GM11168 (cell line): ENCODE measurements at regions not wholly inside any gene's neighbourhood (a gene's known extent, or its start where the extent isn't known, plus 50 kb on each side); places are given as distances from the start of the nearest gene placed in this dataset.

Experiments used
- in situ Hi-C: fragments of 300-500 bp; cut with MboI; formaldehyde crosslinking; loops from one replicate; pipeline ENCODE4 v1.12.0; 2022; ENCODE audit warnings: low sequenced_read_pairs; ENCODE audit not compliant: unreplicated experiment

- in situ Hi-C loops: no loop called here
Observed at GRCh38 chr2:8569332-8569930, 112.4 kb upstream of the ID2 start.

GRCh38 chr2:8570637-8571036, 111.2 kb upstream of the ID2 start:
- in situ Hi-C loops: no loop called here

DNA sequence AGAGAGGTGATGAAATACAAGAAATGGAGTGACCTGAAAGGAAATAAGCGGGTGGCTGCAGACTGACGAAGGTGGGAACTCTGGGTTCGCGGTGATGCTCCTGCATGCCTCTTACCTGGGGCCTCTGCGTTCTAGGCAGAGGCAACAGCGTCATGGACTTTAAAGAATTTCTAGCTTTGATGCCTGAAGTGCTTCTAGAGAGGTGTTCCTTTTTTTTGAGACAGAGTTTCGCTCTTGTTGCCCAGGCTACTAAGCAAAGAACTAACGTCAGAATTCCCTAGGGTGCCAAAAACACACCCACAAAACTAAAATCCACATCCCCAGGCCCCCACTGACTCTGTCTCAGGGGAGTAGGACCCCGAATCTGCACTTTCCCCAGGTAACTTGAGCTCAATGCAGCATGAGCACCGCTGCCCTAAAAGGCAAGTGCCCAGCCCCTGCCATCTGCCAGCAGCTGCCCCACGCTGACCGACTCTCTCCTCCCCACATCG, 110.5 kb upstream of the ID2 start:
- in situ Hi-C loops: no loop called here

- in situ Hi-C loops: no loop called here
Observed at GRCh38 chr2:8571792-8572499, 109.9 kb upstream of the ID2 start.

GRCh38 chr2:8572712-8573233, 109.1 kb upstream of the ID2 start:
- in situ Hi-C loops: no loop called here

GRCh38 chr2:8573234-8573941, 108.5 kb upstream of the ID2 start:
- in situ Hi-C loops: no loop called here

DNA sequence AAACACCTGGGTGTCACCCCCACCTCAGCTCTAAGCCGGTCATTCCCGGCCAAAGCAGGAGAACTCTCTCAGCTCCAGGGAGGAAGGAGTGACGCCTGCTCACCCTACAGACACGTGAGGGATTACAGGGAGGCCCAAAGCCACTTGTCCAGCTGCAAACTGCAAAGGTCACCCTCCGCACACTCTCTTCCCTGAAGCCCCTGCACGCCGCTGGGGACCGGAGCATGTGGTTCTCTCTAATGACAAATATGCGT, 108.0 kb upstream of the ID2 start:
- in situ Hi-C loops: no loop called here

DNA sequence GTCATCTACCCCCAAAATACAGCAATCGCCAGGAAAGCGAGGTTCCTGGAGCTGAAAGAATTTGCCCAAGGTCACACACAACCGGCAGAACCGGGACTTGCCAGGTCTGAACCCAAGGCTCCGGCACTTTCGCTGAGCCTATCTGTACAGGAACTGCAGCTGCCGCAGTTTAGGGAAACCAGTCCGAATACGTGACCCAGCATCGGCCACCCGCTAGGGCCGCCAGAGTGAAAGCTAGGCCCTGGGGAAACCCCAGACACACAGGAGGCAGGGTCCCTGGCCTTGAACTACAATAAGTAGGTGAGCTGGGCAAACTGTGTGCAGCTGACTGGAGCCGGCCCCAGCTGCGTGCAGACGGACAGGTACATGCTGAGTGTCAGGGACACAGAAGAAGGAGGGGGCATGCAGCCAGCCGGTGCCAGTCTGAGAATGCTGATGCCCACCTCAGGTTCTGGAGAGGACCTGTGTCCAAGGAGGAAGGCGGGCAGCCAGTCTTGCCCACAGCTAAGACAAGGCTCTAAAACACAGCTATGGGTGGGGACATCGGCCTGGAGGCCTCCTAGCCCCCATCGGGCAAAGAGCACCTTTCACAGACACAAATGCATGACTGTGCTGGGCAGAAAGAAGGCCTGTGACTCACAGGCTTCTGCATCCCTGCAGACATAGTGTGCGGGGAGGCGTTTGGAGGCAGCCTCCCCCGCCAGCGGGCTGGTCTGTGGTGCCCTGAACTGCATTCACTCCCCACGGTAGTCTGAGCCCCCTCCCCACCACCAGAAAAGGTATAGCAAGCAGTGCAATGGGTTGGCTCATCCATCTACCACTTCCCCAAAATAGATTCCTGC, 107.4 kb upstream of the ID2 start:
- in situ Hi-C loops: no loop called here

DNA sequence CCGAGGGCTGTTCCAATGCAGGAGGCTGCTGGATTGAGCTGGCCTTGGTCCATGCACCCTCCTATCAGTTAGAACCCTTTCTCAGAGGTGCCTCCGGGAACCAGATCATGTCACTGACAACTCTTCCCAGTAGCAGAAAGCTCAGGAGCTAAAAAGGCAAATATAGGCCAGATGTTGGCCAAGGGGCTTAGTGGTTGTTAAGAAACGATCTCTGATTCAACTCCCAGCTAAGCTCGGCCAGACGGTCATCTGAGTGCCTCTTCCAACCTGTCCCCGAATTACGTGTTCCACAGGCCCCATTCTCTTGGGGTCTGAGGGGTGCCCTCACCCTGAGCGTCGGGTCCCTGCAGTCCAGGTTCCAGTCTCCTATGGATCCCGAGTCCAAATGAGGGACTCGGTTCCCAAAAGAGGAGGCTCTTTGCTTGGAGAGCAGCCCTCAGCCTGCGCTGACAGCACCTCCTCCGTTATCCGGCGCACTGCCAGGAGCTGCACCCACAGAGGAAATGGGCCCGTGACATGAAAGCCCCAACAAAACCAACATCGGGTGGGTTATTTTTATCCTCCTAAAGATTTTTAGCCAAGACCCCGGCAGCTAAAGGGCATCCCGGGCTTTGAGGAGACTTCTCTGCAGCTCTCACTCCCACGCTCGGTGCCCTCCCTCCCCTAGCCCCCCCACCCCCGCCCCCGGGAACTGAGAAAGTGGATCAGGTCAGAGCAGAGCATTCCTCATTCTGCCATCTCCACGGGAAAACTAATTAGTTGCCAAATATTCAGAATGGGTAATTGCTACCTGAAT, 106.6 kb upstream of the ID2 start:
- in situ Hi-C loops: no loop called here

DNA sequence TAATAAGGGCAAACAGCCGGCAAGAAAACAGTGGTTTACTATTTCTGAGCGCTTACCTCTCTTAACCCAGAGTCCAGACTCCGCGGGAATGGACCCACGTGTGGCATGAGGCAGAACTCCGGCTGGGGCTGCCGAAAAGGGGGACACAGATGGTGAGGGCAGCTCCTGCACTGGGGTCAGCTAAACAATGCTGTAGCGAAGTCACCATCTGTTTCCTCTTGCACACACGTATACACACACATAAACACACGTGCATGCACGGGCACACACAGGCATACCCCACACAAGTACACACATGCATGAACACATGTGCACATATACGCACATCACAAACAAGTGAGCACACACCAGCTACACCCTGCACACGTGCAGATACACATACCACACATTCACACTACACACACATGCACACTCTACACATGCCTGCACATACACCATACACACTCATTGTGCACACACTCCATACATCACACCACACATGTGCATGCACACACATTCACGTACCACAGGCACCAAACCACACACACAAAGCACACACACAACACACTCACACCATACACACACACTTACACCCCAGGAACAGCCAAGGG, 105.9 kb upstream of the ID2 start:
- in situ Hi-C loops: no loop called here

GRCh38 chr2:8576525-8577167, 105.2 kb upstream of the ID2 start:
- in situ Hi-C loops: no loop called here

GRCh38 chr2:8577573-8577972, 104.3 kb upstream of the ID2 start:
- in situ Hi-C loops: no loop called here

DNA sequence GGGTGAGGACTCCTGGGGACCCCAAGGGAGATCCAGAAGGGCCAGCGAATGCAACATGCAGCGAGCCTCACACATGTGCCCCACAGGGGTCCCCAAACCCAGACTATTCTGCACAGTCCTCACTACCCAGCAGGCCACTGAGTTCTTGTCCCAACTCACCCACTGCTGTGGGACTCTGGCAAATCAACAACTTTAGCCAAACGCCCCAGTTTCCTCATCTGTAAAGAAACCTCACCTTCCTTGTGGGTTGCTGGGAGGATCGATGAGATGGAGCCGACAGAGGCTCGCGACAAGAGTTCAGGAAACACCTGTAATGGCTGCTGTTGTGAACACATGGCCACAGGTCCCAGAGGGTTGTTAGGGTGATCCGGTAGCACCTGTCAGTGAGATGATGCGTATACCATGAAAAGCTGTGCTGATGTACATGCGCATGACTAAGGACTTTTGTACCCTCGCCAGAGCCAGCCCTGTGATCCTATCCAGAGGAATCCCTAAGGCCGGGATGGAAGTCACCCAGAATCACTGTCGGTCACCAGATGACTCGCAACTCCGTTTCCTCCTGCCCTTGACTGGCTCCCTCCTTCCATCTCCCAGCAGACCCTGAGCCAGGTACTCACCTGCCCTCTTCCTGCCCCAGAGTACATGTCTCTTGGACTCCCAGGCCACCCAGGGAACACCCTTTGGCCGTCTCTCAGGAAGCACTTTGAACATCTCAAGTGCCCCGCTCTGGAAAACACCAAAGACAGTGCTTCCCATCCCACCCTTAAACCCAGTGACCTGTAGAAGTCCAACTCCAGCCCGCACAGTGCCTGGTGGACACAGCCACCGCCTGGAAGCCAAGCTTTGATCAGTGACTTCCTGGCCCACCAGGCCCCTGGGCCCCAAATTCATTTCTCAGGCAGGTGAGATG, 103.3 kb upstream of the ID2 start:
- in situ Hi-C loops: no loop called here

DNA sequence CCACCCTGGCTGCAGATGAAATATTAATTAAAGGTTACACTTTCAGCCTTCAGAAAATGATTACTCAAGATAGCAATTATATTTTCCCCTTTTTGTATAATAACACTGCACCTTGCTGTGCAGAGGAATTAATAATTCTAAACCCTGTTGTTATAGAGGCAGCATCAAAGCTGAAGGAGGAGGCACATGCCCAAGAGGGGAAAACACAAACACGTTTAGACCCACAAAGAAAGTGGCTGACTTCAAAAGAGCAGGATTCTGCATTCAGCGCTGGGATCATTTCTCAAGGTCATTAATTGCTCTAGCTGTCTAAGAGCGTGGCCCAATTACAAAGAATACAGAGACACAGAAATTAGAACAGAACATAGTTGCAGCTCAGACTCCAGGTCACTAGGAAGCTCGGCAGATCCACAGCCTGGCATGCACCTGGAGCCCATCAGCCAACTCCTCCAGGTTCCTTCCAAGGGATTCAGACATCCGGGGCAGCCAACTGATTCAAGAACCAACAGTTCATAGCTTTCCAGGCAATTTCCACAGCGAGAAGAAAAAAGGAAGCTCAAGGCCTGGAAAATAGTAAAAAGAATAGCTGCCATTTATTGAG, 102.3 kb upstream of the ID2 start:
- in situ Hi-C loops: no loop called here

DNA sequence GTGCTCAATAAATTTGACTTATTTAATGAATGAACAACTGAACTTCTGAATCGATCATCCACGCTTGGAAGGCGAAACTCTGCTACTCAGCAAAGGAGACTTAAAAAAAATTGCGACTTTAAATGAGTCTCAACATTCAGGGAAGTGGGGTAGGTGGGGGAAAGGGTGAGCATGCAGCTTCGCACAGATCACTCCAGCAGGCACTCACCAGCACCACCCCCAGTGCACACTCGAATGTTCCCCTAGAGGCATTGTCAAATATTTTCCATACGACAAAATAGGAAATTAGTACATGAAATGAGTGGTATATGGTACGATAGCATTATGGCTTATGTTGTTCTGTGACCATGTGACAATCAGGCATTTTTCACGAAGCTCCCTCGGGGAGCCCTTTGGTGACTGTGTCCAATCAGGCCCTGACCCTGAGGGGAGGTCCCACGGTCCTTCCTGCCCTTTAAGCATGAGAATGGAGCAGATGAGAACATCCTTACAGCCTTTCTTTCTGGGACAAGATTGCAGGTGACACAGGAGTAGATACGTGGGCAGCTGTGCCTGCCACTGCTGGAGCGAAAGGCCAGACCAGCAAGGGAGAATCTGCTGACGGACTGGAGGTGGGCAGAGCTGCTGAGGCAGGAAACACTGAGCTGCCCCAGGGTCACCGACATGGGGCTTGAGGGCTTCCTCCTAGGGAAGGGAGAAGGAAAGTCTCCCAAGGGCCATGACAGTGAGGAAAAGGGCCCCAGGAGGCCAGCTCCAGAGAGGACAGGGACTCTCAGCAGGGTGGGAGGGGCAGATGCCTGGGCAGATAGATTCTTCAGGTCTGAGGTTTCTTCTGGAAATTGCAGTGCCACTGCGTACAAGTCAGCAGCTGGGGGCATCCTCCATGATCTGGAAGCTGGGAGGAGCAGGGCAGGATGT, 101.3 kb upstream of the ID2 start:
- in situ Hi-C loops: no loop called here

GRCh38 chr2:8581234-8581561, 100.7 kb upstream of the ID2 start:
- in situ Hi-C loops: no loop called here

GRCh38 chr2:8581601-8582041, 100.2 kb upstream of the ID2 start:
- in situ Hi-C loops: no loop called here
